Tibial nerve (tissue), 4 donors: ENCODE measurements at regions not wholly inside any gene's neighbourhood (a gene's known extent, or its start where the extent isn't known, plus 50 kb on each side); places are given as distances from the start of the nearest gene placed in this dataset.

ENCODE experiments used
- DNase-seq, 2 donors: peaks; one replicate each; pipeline ENCODE4 v3.0.0-alpha.2; 2019; ENCODE audit warnings: low spot score in 2 of 2
- H3K27ac ChIP-seq, 4 donors: fragments of 200-600 bp; sonication (generic) in 3 of 4; one replicate each; pipeline ENCODE4 v1.5.1; 2017 to 2019; ENCODE audit warnings: mild to moderate bottlenecking in 1 of 4
- H3K27me3 ChIP-seq, 2 donors: fragments of 200-600 bp; sonication (generic) in 1 of 2; one replicate each; pipeline versions ENCODE4 v1.5.1 to v1.6.0; 2017 to 2019
- H3K36me3 ChIP-seq, 3 donors: fragments of 200-600 bp; sonication (generic); one replicate each; pipeline ENCODE4 v1.5.1; 2018 to 2019
- H3K4me1 ChIP-seq, 4 donors: fragments of 200-600 bp; sonication (generic) in 3 of 4; one replicate each; pipeline ENCODE4 v1.5.1; 2017 to 2019
- H3K4me3 ChIP-seq, 4 donors: fragments of 200-600 bp; sonication (generic) in 3 of 4; one replicate each; pipeline ENCODE4 v1.5.1; 2017 to 2019; ENCODE audit warnings: mild to moderate bottlenecking in 1 of 4, moderate library complexity in 1 of 4
- H3K9me3 ChIP-seq, 4 donors: fragments of 200-600 bp; sonication (generic) in 3 of 4; one replicate each; pipeline ENCODE4 v1.5.1; 2017 to 2019
- EP300 ChIP-seq, 2 donors: sonication (generic); formaldehyde crosslinking; IDR thresholded peaks; one replicate each; pipeline ENCODE4 v1.6.1; 2017; ENCODE audit warnings: antibody characterized with exemption in 2 of 2, mild to moderate bottlenecking in 1 of 2
- POLR2A ChIP-seq, 2 donors: fragments of 450-650 bp; IDR thresholded peaks; one replicate each; pipeline ENCODE4 v1.6.1; 2017; ENCODE audit warnings: antibody characterized with exemption in 2 of 2, mild to moderate bottlenecking in 2 of 2, moderate library complexity in 2 of 2
- WGBS, 2 donors: methylation state at CpG; one replicate each; pipeline ENCODE4 v1.1.5; 2018; 5-methylcytosine and 5-hydroxymethylcytosine counted together
- TF ChIP-seq, protein P1 (sequence below), 5 experiments: fragments of 200-600 bp in 3 of 5; fragments of 450-650 bp in 2 of 5; sonication (generic) in 3 of 5; IDR thresholded peaks; one replicate each; pipeline ENCODE4 v1.5.1; 2016 to 2019; ENCODE audit warnings: antibody characterized with exemption in 5 of 5, mild to moderate bottlenecking in 3 of 5, moderate library complexity in 2 of 5

DNA sequence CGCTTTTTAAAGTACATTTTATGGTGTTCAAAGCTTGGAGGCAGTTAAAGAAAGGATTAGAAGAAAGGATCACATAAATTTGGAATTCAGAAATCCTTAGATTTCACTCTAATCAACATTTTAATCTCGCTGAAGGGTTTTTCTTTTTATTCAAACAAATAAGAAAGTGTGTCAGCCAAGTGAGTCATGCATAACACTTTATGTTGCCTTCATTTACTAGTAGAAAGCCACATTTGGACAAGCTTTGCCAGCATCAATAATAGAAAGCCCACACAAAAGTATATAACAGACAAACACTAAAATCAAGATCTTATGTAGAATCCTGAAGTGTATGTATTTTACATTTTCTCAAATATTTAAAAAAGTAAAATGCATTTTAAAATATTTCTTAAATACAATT, 154.9 kb upstream of the TRPC4 start:
- WGBS, 2 donors: 25 to 31% methylated on average over 2 of the region's 2 CpGs
- Histone ChIP-seq H3K27ac (no peak overlapping the region), H3K36me3 (no peaks in the 10 kb centered on the region), H3K4me3 (no peak overlapping the region), H3K9me3 (peaks cover 0 to 21% (median 0%) of the 10 kb centered on the region in 4 donors), H3K27me3 (no peaks in the 10 kb centered on the region), H3K4me1 (no peaks in the 10 kb centered on the region)
- no peak for TF ChIP-seq POLR2A (IDR thresholded peaks at IDR 0.05)
- TF ChIP-seq EP300 (IDR thresholded peaks at IDR 0.05): no peak
- TF ChIP-seq, protein P1, sequence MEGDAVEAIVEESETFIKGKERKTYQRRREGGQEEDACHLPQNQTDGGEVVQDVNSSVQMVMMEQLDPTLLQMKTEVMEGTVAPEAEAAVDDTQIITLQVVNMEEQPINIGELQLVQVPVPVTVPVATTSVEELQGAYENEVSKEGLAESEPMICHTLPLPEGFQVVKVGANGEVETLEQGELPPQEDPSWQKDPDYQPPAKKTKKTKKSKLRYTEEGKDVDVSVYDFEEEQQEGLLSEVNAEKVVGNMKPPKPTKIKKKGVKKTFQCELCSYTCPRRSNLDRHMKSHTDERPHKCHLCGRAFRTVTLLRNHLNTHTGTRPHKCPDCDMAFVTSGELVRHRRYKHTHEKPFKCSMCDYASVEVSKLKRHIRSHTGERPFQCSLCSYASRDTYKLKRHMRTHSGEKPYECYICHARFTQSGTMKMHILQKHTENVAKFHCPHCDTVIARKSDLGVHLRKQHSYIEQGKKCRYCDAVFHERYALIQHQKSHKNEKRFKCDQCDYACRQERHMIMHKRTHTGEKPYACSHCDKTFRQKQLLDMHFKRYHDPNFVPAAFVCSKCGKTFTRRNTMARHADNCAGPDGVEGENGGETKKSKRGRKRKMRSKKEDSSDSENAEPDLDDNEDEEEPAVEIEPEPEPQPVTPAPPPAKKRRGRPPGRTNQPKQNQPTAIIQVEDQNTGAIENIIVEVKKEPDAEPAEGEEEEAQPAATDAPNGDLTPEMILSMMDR (IDR thresholded peaks at IDR 0.05): no peak
- DNase-seq: no peak

DNA sequence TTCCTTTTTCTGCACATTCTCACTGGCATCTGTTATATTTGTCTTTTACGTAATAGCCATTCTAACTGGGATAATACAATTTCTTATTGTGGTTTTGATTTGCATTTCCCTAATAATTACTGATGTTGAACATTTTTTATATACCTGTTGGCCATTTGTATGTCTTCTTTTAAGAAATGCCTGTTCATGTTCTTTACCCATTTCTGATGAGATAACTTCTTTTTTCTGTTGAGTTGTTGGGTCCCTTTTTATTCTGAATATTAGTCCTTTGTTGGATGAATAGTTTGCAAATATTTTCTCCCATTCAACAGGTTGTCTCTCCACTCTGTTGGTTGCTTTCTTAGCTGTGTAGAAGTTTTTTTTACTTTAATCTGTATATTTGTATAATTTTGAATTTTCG, 147.7 kb upstream of the TRPC4 start:
- 61 to 91% methylated on average over 2 of the region's 2 CpGs for WGBS, 2 donors
- Histone ChIP-seq H3K9me3 (peaks cover 0 to 35% (median 4%) of the 10 kb centered on the region in 4 donors), H3K4me1 (no peaks in the 10 kb centered on the region), H3K4me3 (no peak overlapping the region), H3K36me3 (no peaks in the 10 kb centered on the region), H3K27me3 (no peaks in the 10 kb centered on the region), H3K27ac (no peak overlapping the region)
- no peak for DNase-seq
- TF ChIP-seq POLR2A (IDR thresholded peaks at IDR 0.05): no peak
- no peak for TF ChIP-seq EP300 (IDR thresholded peaks at IDR 0.05)
- TF ChIP-seq, protein P1 (IDR thresholded peaks at IDR 0.05): no peak

- Histone ChIP-seq H3K4me1 (no peaks in the 10 kb centered on the region), H3K9me3 (peaks cover 0 to 9% (median 4%) of the 10 kb centered on the region in 4 donors), H3K36me3 (no peaks in the 10 kb centered on the region), H3K4me3 (no peak overlapping the region), H3K27ac (no peak overlapping the region), H3K27me3 (no peaks in the 10 kb centered on the region)
- no peak for DNase-seq
- TF ChIP-seq POLR2A (IDR thresholded peaks at IDR 0.05) (no peak), EP300 (IDR thresholded peaks at IDR 0.05) (no peak)
- 98 to 100% methylated on average over 1 of the region's 1 CpG for WGBS, 2 donors
These were observed 144.1 kb upstream of the TRPC4 start for GRCh38 chr13:38013676-38014075.

DNA sequence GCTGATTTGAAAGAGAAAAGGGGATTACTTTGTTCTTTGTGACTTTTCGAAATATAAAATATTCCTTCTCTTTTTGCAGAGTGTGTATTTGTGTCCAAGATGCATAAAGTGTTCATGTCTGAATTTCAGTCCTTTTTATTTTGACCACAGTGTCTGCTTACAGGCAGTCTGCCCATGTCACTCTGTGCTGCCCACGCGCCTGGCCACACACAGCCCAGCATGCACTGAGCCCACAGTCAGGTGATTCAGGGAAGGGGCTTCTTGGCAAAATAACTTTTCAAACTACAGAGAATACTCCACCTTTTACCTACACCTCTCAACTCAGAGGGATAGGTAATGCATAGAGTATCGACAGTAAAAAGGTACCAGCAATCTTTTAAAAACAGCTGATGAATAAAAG, 142.5 kb upstream of the TRPC4 start:
- Histone ChIP-seq H3K36me3 (no peaks in the 10 kb centered on the region), H3K27ac (no peak overlapping the region), H3K4me3 (no peak overlapping the region), H3K4me1 (no peaks in the 10 kb centered on the region), H3K27me3 (no peaks in the 10 kb centered on the region), H3K9me3 (peaks cover 0 to 2% (median 0%) of the 10 kb centered on the region in 4 donors)
- TF ChIP-seq POLR2A (IDR thresholded peaks at IDR 0.05): no peak
- no peak for TF ChIP-seq EP300 (IDR thresholded peaks at IDR 0.05)
- TF ChIP-seq, protein P1 (IDR thresholded peaks at IDR 0.05): no peak
- no peak for DNase-seq
- 81 to 85% methylated on average over 4 of the region's 4 CpGs for WGBS, 2 donors

- H3K27ac ChIP-seq: no peak overlapping the region
- 26 to 33% methylated on average over 3 of the region's 3 CpGs for WGBS, 2 donors
- H3K27me3 ChIP-seq: no peaks in the 10 kb centered on the region
- H3K4me3 ChIP-seq: no peak overlapping the region
- DNase-seq: peak in 1 of 2 donors; percentile 23
- H3K9me3 ChIP-seq: no peaks in the 10 kb centered on the region
- H3K36me3 ChIP-seq: no peaks in the 10 kb centered on the region
- TF ChIP-seq POLR2A (IDR thresholded peaks at IDR 0.05) (no peak), EP300 (IDR thresholded peaks at IDR 0.05) (no peak)
- TF ChIP-seq, protein P1 (IDR thresholded peaks at IDR 0.05): no peak
- no peaks in the 10 kb centered on the region for H3K4me1 ChIP-seq
These were observed 139.1 kb upstream of the TRPC4 start for GRCh38 chr13:38008636-38009035.

DNA sequence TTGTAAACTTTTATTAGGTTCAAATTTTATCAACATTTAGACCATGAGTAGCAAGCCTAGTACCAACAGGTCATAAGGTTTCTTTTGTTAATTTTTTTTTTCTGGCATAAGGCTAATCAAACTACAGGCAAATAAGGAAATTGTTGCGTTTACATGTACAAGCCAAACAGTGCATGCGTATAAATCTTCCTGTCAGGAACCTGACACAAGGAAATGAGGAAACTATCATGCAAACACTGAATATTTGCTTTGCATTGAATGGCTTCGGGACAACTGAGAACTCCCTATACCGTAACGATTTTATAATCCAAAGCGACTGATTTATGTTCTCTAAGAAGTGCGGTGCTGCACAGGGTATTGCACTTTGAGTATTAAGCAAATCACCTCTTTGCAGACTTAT, 133.0 kb upstream of the TRPC4 start:
- no peak for DNase-seq
- H3K27me3 ChIP-seq: no peaks in the 10 kb centered on the region
- H3K9me3 ChIP-seq: no peaks in the 10 kb centered on the region
- TF ChIP-seq, protein P1 (IDR thresholded peaks at IDR 0.05): no peak
- TF ChIP-seq EP300 (IDR thresholded peaks at IDR 0.05): no peak
- TF ChIP-seq POLR2A (IDR thresholded peaks at IDR 0.05): no peak
- no peak overlapping the region for H3K27ac ChIP-seq
- no peak overlapping the region for H3K4me3 ChIP-seq
- H3K36me3 ChIP-seq: no peaks in the 10 kb centered on the region
- WGBS, 2 donors: 58 to 60% methylated on average over 7 of the region's 7 CpGs
- H3K4me1 ChIP-seq: no peaks in the 10 kb centered on the region
